ENCODE measurements at regions not wholly inside any gene's neighbourhood (a gene's known extent, or its start where the extent isn't known, plus 50 kb on each side); places are given as distances from the start of the nearest gene placed in this dataset.

DNA sequence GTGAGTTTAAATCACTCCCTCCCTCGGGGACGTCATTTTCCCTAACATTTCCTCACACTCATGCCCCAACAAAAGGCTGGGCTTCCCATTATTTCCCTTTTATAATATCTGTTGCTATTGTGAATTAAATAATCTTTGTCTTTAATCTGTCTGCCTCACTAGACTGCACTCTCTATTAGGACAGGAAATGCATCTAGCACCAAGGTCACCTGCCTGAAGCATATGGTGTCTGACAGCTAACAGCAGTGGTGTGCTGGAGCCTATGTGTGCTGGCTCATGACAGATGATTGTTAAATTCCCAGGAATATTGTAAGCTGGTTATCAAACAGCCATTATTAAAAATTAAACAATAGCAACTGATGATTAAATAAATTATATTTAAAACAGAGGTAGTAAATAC, 237.0 kb upstream of the CEP162 start:
- Histone ChIP-seq H3K4me1 (ENCODE audit: control insufficient read depth, insufficient read depth, low read length) (no peaks in the 10 kb centered on the region), H3K36me3 (ENCODE audit: control insufficient read depth in 2 of 2, insufficient read depth in 1 of 2, low read length in 2 of 2) (no peaks in the 10 kb centered on the region), H3K9me3 (ENCODE audit: control insufficient read depth, insufficient read depth, low read depth, low read length) (no peaks in the 10 kb centered on the region), H3K4me3 (ENCODE audit: low read depth, low read length) (no peak overlapping the region), H3K27ac (ENCODE audit: extremely low read depth, low read depth, low read length) (no peak overlapping the region)
- POLR2A ChIA-PET, result no interaction called here
- CTCF ChIA-PET, result interaction anchor here (0.5 to 1.0 kb wide), 3 partner anchors 12 to 75 kb away, joined by 3 to 5 read pairs (median 3); no protein-coding TSS in a partner anchor
- TF ChIP-seq, protein P1, sequence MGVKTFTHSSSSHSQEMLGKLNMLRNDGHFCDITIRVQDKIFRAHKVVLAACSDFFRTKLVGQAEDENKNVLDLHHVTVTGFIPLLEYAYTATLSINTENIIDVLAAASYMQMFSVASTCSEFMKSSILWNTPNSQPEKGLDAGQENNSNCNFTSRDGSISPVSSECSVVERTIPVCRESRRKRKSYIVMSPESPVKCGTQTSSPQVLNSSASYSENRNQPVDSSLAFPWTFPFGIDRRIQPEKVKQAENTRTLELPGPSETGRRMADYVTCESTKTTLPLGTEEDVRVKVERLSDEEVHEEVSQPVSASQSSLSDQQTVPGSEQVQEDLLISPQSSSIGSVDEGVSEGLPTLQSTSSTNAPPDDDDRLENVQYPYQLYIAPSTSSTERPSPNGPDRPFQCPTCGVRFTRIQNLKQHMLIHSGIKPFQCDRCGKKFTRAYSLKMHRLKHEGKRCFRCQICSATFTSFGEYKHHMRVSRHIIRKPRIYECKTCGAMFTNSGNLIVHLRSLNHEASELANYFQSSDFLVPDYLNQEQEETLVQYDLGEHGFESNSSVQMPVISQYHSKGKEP (tag by site-specific recombination; IDR thresholded peaks at IDR 0.05), result no peak
- TF ChIP-seq ZNF785 (tag by site-specific recombination; IDR thresholded peaks at IDR 0.05) (no peak), KLF7 (tag by site-specific recombination; IDR thresholded peaks at IDR 0.05; ENCODE audit: borderline replicate concordance) (no peak), ZNF394 (tag by site-specific recombination; IDR thresholded peaks at IDR 0.05; ENCODE audit: borderline replicate concordance) (no peak)

DNA sequence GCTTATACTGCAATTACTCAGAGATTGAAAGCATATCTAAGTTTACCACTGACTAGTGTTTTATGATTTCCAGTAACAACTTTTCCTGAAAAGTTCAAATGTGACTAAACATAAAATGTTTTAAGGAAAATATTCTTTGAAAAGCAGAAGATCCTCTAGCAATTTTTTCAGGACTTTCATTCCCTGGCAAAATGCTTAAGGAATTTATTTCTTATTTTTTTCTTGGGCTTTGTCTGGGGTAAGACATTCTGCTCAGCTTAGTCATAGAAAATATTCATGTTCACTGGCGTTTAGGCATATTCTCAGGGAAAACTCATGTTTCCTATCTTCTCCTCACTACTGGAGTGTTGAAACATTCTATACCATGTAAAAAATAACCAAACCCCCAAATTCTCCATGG, 235.3 kb upstream of the CEP162 start:
- H3K9me3 ChIP-seq (ENCODE audit: control insufficient read depth, insufficient read depth, low read depth, low read length), result no peaks in the 10 kb centered on the region
- CTCF ChIA-PET, result interaction anchor here (0.9 kb wide), 1 partner anchor 84 kb away, joined by 3 read pairs; no protein-coding TSS in a partner anchor
- no peak overlapping the region for H3K4me3 ChIP-seq (ENCODE audit: low read depth, low read length)
- TF ChIP-seq ZNF670 (tag by site-specific recombination; IDR thresholded peaks at IDR 0.05; ENCODE audit: low read depth) (no peak), MEIS1 (CRISPR knock-in tag; IDR thresholded peaks at IDR 0.05; ENCODE audit: borderline replicate concordance) (no peak), SCRT2 (tag by site-specific recombination; IDR thresholded peaks at IDR 0.05) (no peak), ZSCAN30 (tag by site-specific recombination; IDR thresholded peaks at IDR 0.05) (no peak), WT1 (tag by site-specific recombination; IDR thresholded peaks at IDR 0.05) (no peak), ZNF391 (tag by site-specific recombination; IDR thresholded peaks at IDR 0.05; ENCODE audit: borderline replicate concordance, low read depth) (no peak), ZNF701 (tag by site-specific recombination; IDR thresholded peaks at IDR 0.05) (no peak), ZNF561 (tag by site-specific recombination; IDR thresholded peaks at IDR 0.05; ENCODE audit: borderline replicate concordance) (no peak), ZNF621 (tag by site-specific recombination; IDR thresholded peaks at IDR 0.05) (no peak), ZNF341 (tag by site-specific recombination; IDR thresholded peaks at IDR 0.05; ENCODE audit: low read depth) (no peak), ZNF121 (tag by site-specific recombination; IDR thresholded peaks at IDR 0.05) (no peak), ZBTB17 (tag by site-specific recombination; IDR thresholded peaks at IDR 0.05) (no peak), ZNF768 (tag by site-specific recombination; IDR thresholded peaks at IDR 0.05) (no peak), ZNF366 (tag by site-specific recombination; conservative IDR thresholded peaks at IDR 0.05) (no peak), GLIS2 (tag by site-specific recombination; IDR thresholded peaks at IDR 0.05) (no peak), SP3 (tag by site-specific recombination; IDR thresholded peaks at IDR 0.05) (no peak)
- TF ChIP-seq, protein P2, sequence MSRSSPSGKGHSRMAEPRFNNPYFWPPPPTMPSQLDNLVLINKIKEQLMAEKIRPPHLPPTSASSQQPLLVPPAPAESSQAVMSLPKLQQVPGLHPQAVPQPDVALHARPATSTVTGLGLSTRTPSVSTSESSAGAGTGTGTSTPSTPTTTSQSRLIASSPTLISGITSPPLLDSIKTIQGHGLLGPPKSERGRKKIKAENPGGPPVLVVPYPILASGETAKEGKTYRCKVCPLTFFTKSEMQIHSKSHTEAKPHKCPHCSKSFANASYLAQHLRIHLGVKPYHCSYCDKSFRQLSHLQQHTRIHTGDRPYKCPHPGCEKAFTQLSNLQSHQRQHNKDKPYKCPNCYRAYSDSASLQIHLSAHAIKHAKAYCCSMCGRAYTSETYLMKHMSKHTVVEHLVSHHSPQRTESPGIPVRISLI (tag by site-specific recombination; IDR thresholded peaks at IDR 0.05), result no peak
- no peaks in the 10 kb centered on the region for H3K4me1 ChIP-seq (ENCODE audit: control insufficient read depth, insufficient read depth, low read length)
- H3K36me3 ChIP-seq (ENCODE audit: control insufficient read depth in 2 of 2, insufficient read depth in 1 of 2, low read length in 2 of 2), result no peaks in the 10 kb centered on the region
- H3K27ac ChIP-seq (ENCODE audit: extremely low read depth, low read depth, low read length), result no peak overlapping the region
- POLR2A ChIA-PET, result no interaction called here

DNA sequence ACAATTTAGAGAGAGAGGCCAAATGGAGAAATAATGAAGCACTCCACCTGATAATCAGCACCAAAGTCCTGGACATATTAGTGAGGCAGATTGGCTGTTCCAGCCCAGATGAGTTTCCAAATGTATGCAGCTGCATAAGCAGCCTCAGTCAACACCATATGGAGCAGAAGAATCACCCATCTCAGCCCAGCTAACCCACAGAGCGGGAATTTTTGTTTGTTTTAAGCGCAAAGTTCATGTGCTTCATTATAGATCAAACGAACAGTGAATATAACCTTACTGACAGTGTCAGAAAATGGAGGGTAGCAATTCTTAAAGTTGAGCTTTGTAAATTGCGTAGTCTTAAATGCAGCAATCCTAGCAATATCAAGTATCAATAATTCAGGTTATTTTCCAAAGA, 234.0 kb upstream of the CEP162 start:
- Histone ChIP-seq H3K4me1 (ENCODE audit: control insufficient read depth, insufficient read depth, low read length) (no peaks in the 10 kb centered on the region), H3K4me3 (ENCODE audit: low read depth, low read length) (no peak overlapping the region), H3K27ac (ENCODE audit: extremely low read depth, low read depth, low read length) (no peak overlapping the region), H3K36me3 (ENCODE audit: control insufficient read depth in 2 of 2, insufficient read depth in 1 of 2, low read length in 2 of 2) (no peaks in the 10 kb centered on the region), H3K9me3 (ENCODE audit: control insufficient read depth, insufficient read depth, low read depth, low read length) (no peaks in the 10 kb centered on the region)
- CTCF ChIA-PET, result interaction anchor here (0.6 kb wide), 3 partner anchors 53 to 893 kb away, joined by 3 to 5 read pairs (median 3); no protein-coding TSS in a partner anchor
- POLR2A ChIA-PET, result no interaction called here
- TF ChIP-seq ZNF138 (tag by site-specific recombination; IDR thresholded peaks at IDR 0.05; ENCODE audit: borderline replicate concordance) (no peak), ZNF677 (tag by site-specific recombination; IDR thresholded peaks at IDR 0.05) (no peak), ZNF776 (tag by site-specific recombination; IDR thresholded peaks at IDR 0.05; ENCODE audit: borderline replicate concordance) (no peak), ZNF658 (tag by site-specific recombination; IDR thresholded peaks at IDR 0.05) (no peak), ZNF473 (tag by site-specific recombination; IDR thresholded peaks at IDR 0.05) (no peak), ZNF175 (tag by site-specific recombination; IDR thresholded peaks at IDR 0.05) (no peak), ZNF155 (tag by site-specific recombination; IDR thresholded peaks at IDR 0.05) (no peak)
- TF ChIP-seq, protein P3, sequence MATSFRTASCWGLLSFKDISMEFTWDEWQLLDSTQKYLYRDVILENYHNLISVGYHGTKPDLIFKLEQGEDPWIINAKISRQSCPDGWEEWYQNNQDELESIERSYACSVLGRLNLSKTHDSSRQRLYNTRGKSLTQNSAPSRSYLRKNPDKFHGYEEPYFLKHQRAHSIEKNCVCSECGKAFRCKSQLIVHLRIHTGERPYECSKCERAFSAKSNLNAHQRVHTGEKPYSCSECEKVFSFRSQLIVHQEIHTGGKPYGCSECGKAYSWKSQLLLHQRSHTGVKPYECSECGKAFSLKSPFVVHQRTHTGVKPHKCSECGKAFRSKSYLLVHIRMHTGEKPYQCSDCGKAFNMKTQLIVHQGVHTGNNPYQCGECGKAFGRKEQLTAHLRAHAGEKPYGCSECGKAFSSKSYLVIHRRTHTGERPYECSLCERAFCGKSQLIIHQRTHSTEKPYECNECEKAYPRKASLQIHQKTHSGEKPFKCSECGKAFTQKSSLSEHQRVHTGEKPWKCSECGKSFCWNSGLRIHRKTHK (tag by site-specific recombination; IDR thresholded peaks at IDR 0.05), result no peak
- TF ChIP-seq, protein P4, sequence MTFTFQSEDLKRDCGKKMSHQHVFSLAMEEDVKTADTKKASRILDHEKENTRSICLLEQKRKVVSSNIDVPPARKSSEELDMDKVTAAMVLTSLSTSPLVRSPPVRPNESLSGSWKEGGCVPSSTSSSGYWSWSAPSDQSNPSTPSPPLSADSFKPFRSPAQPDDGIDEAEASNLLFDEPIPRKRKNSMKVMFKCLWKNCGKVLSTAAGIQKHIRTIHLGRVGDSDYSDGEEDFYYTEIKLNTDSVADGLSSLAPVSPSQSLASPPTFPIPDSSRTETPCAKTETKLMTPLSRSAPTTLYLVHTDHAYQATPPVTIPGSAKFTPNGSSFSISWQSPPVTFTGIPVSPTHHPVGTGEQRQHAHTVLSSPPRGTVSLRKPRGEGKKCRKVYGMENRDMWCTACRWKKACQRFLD (tag by site-specific recombination; IDR thresholded peaks at IDR 0.05), result no peak

All from HEK293 (cell line).